HG03571 (cell line): ENCODE measurements at regions not wholly inside any gene's neighbourhood (a gene's known extent, or its start where the extent isn't known, plus 50 kb on each side); places are given as distances from the start of the nearest gene placed in this dataset.
"Not testable (repeated sequence)": the region's sequence is repeated elsewhere in the genome, so short reads cannot be mapped to it uniquely, and the experiment has no call there.

Experiments
- ATAC-seq: cut with Tn5 transposase; IDR thresholded peaks from one replicate; pipeline ENCODE4 v1.9.1; 2021; ENCODE audit not compliant: unreplicated experiment

GRCh38 chr6:50899306-50899870 is 80.7 kb downstream of the TFAP2B start:
- ATAC-seq: no peak

DNA sequence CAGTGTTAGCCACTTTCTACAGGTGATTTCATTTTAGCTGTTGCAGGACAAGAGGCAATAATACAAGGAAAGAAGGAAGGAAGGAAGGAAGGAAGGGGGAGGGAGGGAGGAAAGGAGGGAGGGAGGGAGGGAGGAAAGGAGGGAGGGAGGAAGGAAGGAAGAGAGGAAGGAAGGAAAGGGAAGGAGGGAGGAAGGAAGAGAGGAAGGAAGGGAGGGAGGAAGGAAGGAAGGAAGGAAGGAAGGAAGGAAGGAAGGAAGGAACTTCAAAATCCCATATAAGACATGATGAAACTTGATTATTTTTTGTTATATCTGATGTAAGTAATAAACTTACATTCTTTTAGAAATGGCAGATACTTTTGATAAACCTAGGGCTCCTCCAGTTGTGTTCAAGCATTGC is 83.6 kb downstream of the TFAP2B start:
- no peak for ATAC-seq

GRCh38 chr6:50905297-50905696 is 86.6 kb downstream of the TFAP2B start:
- ATAC-seq: no peak

DNA sequence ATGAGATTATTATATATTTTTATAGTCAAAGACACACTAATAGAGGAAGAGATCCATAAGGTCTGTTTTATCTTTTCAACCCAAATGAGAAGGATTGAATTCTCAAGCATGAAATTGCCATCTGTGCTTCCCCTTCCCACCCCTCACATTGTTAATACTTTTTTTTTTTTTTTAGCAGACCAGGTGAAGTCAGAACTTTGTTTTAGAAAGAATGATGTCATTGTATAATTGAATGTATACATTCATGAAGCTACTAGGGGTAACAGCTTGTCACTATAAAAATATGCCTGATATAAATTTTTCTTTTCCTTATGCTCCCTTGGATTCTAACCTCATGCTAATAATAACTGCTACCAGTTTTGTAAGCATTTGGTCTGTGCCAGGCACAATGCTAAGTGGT is 88.9 kb downstream of the TFAP2B start:
- no peak for ATAC-seq

DNA sequence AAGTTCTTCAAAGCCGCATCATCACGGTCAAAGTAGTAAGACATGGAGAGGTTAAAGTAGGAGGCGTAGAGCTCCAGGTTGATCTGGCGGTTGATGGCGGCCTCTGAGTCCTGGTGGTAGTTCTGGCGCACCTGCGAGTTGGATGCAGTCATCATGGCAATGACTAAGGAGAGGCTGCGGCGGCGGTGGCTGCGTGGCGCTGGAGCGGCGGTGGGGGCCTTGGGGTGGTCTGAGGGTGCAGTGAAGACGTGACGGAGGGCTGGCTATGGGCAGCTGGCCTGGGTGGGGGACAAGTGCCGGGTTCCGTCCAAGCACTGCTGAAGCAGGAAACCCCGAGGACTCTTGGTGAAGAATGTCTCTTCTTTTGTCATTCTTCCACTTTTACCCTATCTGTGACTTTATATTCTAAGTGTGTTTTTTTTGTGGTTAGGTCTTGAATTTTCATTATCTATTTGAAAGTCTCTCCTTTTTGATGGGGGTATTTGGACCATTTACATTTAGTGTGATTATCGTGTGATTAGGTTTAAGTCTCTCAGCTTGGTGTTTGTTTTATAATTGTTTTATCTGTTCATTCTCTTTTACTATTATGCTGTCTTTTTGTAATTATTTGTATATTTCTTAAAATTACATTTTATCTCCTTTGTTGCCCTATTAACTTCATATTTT is 94.6 kb downstream of the TFAP2B start:
- no peak for ATAC-seq

DNA sequence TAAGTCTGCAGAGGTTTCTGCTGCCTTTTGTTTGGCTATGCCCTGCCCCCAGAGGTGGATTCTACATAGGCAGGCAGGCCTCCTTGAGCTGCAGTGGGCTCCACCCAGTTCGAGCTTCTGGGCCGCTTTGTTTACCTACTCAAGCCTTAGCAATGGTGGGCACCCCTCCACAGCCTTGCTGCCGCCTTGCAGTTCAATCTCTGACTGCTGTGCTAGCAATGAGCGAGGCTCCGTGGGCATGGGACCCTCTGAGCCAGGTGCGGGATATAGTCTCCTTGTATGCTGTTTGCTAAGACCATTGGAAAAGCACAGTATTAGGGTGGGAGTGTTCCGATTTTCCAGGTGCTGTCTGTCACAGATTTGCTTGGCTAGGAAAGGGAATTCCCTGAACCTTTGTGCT is 102.7 kb downstream of the TFAP2B start:
- not testable (repeated sequence) for ATAC-seq

DNA sequence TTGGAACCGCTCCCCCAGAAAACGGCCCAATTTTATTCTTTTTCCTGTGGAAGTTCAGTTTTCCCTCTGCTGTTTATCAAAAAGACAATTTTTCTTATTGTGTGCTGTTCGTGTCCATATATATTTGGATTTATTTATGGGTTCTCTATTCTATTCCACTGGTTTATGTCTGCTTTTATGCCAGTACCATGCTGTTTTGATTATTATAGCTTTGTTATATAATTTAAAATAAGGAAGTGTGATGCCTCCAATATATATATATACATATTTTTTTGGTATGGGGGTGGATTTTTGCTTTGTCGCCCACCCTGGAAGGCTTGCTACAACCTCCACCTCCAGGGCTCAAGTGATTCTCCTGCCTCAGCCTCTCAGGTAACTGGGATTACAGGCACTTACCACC is 103.3 kb downstream of the TFAP2B start:
- no peak for ATAC-seq

DNA sequence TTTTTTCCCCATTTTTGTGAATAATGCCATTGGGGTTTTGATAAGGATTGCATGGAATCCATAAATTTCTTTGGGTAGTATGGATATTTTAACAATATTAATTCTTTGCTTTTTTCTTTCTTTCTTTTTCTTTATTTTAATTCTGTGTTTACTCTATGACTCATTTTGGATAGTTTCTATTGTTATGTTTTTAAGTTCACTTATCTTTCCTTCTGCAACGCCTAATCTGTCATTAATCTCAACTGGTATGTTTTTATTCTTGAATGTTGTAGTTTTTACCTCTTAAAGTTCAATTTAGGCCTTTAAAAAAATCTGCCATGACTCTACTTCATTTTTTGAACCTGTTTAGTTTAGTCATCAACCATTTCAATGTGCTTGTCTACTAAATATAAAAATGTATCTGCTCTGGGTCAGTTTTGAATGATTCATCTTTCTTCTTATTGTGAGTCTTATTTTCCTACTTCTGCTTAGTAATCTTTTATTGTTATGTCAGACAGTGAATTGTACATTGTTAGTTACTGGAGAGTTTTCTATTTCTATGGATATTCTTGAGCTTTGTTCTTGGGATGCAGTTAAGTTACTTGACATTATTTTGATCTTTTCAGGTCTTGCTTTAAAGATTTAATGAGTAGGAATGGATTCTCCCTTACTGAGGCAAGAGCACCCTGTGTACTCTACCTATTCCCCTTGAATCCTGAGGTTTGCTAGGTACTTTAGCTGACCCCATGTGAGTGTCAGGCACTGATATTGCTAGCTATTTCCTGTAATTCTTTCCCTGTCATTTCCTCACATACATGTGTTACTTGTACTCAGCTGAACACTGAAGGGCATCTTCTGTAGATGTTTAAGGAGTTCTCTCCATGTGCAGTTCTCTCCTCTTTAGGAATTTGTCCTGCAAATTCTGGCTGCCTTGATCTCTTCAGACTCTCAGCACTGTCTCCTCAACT is 104.2 kb downstream of the TFAP2B start:
- no peak for ATAC-seq

GRCh38 chr6:50924758-50925157 is 106.1 kb downstream of the TFAP2B start:
- ATAC-seq: no peak

GRCh38 chr6:50925548-50925947 is 106.9 kb downstream of the TFAP2B start:
- no peak for ATAC-seq

DNA sequence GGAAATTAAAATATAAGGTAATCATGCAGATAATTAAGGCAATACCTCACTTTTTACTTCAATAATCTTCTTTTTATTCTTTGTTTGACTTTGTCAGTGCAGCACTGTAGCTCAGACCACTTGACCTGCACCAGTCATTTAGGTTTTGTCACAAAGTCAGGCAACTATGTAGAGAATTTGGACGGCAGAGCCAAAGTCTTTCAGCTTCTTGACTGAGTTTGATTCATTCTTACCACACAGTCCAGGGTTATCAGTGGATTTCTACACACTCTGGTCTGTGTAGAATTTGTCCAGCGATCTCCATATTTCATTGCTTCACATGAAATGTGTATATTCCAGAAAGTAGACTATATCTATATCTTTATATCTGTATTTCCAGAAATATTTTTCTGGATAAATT is 107.3 kb downstream of the TFAP2B start:
- ATAC-seq: no peak

DNA sequence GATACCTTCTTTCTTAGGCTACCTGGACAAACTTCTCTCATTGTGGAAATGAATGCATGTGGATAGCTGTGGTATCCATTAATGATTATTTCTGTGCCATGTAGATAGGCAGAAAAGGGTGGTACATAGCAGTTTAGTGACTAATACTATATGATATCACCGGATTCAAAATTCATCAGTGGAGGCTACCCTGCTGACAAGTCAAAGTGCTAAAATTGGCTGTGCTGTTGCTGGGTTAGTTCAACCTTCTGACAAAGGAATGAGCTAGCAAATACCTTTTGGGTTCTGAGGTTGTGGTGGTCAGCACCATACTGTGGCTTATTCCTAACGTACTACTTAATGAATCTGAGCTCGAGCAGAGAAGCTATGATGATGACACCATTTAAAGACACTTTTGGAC is 109.1 kb downstream of the TFAP2B start:
- ATAC-seq: no peak

- no peak for ATAC-seq
Measured at GRCh38 chr6:50929323-50929722, 110.7 kb downstream of the TFAP2B start.

GRCh38 chr6:50935442-50935841 is 116.8 kb downstream of the TFAP2B start:
- ATAC-seq: no peak

- no peak for ATAC-seq
Measured at GRCh38 chr6:50936277-50936681, 117.6 kb downstream of the TFAP2B start.

- no peak for ATAC-seq
Measured at GRCh38 chr6:50939931-50940330, 121.3 kb downstream of the TFAP2B start.

- no peak for ATAC-seq
Measured at GRCh38 chr6:50945789-50946188, 127.1 kb downstream of the TFAP2B start.

DNA sequence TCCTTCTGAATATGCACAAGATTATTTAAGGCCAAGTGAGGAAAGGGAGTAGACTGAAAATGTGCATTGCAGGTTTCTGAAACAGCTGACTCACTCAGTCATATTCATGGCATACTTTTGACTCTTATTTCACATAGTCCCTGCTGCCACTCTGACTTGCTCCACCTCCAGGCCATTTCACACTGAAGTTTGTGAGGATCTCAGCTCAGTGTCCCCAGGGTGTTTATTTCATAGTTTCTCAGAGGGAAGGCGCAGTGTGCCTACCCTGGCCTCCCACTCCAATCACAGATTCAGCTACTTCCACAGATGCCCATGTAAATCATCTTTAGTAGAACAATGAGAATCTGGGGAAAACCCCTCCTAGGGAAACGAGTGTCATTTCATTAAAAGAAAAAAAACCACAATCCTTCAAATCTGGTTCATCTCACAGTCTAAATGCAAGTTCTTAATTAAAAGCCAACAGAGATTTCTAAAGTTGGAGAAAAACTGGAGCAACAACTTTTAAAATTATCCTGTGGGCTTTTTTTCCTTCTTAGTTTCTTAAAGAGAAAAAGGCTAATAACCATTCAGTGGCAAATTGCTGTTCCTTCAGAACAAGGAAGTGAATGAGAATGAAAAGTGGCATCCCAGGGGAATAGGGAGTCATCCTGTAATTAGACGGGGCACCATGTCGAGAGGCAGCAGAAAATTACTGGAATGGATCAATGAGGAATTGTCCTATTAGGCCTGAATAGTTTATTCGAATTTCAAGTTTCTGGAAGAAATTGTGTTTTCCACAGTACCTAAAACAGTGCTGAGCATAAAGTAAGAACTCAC is 133.6 kb downstream of the TFAP2B start:
- no peak for ATAC-seq

- no peak for ATAC-seq
Measured at GRCh38 chr6:50956014-50956413, 137.3 kb downstream of the TFAP2B start.

GRCh38 chr6:50958148-50958697 is 139.6 kb downstream of the TFAP2B start:
- no peak for ATAC-seq
